ENCODE measurements at regions not wholly inside any gene's neighbourhood (a gene's known extent, or its start where the extent isn't known, plus 50 kb on each side); places are given as distances from the start of the nearest gene placed in this dataset.

DNA sequence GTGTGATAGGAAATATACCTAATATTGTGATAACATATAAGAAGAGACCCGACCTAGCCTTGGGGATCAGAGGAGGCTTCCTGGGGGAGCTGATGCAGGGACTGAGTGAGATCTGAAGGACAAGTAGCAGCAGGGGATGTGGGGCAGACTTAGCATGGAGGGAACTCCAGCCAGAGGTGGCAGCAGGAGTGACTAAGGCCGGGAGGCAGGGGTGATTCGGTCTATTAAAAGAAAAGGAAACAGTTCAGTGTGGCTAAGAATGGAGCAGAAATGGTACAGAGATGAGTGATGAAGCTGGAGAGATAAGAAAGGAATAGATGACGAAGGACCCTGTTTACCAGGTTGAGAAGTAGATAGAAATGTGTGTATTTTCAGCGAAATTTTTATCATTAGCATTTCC is 408.8 kb downstream of the ENC1 start:
- no peak overlapping the region for H3K4me3 ChIP-seq (ENCODE audit: low read depth in 1 of 5, low read length in 5 of 5)
- no peak overlapping the region for H3K9ac ChIP-seq (ENCODE audit: low read length in 5 of 5)
- H3K4me1 ChIP-seq (ENCODE audit: control insufficient read depth in 5 of 5, insufficient read depth in 5 of 5, low read length in 5 of 5), result no peaks in the 10 kb centered on the region
- H3K9me3 ChIP-seq (ENCODE audit: control insufficient read depth in 5 of 5, low read length in 5 of 5), result no peaks in the 10 kb centered on the region
- H3K27ac ChIP-seq (ENCODE audit: low read depth, low read length), result no peak overlapping the region
- no peaks in the 10 kb centered on the region for H3K27me3 ChIP-seq (ENCODE audit: control insufficient read depth in 5 of 5, insufficient read depth in 4 of 5, low read length in 5 of 5)
- H3K36me3 ChIP-seq (ENCODE audit: control insufficient read depth in 5 of 5, insufficient read depth in 5 of 5, low read length in 5 of 5), result no peaks in the 10 kb centered on the region

DNA sequence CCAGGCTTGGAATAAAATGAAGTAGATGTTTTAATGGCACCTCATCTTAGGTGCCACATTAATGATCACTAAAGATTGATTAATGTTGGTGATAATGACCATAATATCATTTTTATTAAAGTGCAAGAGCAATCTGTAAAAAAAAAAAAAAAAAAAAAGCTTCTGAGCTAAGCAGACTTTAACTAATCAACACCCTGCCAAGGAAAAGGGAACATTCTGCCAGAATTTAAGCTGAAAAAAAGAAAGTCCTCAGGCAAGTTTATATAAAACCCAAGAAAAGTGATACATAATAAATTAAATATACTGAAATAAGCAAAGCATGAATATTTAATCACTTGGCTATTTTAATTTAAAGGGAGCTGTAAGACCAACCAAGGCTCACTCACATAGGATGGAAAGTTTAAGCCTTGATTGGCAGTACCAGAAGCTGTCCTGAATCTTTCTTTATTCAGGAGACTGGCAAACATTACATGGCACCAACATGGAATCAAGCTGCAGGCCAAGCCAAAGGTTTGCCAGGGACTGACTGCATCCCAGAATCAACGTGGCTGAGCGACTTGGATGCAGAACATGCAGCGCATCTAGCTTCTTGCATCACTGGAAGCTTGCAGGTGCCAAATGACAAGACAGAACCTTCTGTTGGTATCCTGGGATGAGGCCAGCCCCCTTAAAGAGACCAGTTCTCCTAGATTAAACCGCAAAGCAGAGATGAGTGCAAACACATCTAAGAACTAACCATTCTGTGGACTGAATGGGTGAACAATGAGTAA is 413.6 kb downstream of the ENC1 start:
- Histone ChIP-seq H3K4me1 (ENCODE audit: control insufficient read depth in 5 of 5, insufficient read depth in 5 of 5, low read length in 5 of 5) (no peaks in the 10 kb centered on the region), H3K27me3 (ENCODE audit: control insufficient read depth in 5 of 5, insufficient read depth in 4 of 5, low read length in 5 of 5) (no peaks in the 10 kb centered on the region), H3K27ac (ENCODE audit: low read depth, low read length) (no peak overlapping the region), H3K4me3 (ENCODE audit: low read depth in 1 of 5, low read length in 5 of 5) (no peak overlapping the region), H3K9ac (ENCODE audit: low read length in 5 of 5) (no peak overlapping the region), H3K36me3 (ENCODE audit: control insufficient read depth in 5 of 5, insufficient read depth in 5 of 5, low read length in 5 of 5) (no peaks in the 10 kb centered on the region), H3K9me3 (ENCODE audit: control insufficient read depth in 5 of 5, low read length in 5 of 5) (peaks cover 0 to 4% (median 0%) of the 10 kb centered on the region in 5 donors)

DNA sequence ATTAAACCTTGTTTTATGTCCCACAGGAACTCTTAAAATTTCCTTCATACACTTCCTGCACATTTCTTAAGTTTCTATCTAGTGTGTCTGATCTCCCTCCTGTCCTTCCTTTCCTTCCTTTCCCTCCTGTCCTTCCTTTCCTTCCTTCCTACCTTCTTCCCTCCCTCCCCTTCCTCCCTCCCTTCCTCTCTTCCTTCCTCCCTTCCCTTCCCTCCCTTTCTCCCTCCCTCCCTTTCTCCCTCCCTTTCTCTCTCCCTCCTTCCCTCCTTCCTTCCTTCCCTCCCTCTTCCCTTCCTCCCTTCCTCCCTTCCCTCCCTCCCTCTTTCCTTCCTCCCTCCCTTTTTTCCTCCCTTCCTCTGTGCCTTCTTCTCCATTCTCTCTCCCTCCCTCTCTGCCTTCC is 414.9 kb downstream of the ENC1 start:
- H3K4me1 ChIP-seq (ENCODE audit: control insufficient read depth in 5 of 5, insufficient read depth in 5 of 5, low read length in 5 of 5), result no peaks in the 10 kb centered on the region
- H3K9ac ChIP-seq (ENCODE audit: low read length in 5 of 5), result no peak overlapping the region
- H3K4me3 ChIP-seq (ENCODE audit: low read depth in 1 of 5, low read length in 5 of 5), result no peak overlapping the region
- H3K36me3 ChIP-seq (ENCODE audit: control insufficient read depth in 5 of 5, insufficient read depth in 5 of 5, low read length in 5 of 5), result no peaks in the 10 kb centered on the region
- peaks cover 0 to 4% (median 0%) of the 10 kb centered on the region in 5 donors for H3K9me3 ChIP-seq (ENCODE audit: control insufficient read depth in 5 of 5, low read length in 5 of 5)
- H3K27ac ChIP-seq (ENCODE audit: low read depth, low read length), result no peak overlapping the region
- H3K27me3 ChIP-seq (ENCODE audit: control insufficient read depth in 5 of 5, insufficient read depth in 4 of 5, low read length in 5 of 5), result no peaks in the 10 kb centered on the region

DNA sequence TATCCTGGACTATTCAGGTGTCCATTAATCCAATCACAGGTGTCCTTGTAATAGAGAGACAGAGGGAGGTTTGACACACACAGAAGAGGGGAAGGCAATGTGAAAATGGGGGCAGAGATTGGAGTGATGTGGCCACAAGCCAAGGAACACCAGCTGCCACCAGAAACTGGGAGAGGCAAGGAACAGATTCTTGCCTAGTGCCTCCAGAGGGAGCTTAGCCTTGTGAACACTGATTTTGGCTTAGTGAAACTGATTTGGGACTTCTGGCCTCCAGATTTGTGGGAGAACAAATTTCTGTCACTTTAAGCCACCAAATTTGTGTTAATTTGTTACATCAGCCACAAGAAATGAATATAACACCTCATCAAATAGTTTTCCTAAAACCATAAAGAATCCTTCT is 416.2 kb downstream of the ENC1 start:
- no peak overlapping the region for H3K27ac ChIP-seq (ENCODE audit: low read depth, low read length)
- H3K9me3 ChIP-seq (ENCODE audit: control insufficient read depth in 5 of 5, low read length in 5 of 5), result peaks cover 0 to 4% (median 0%) of the 10 kb centered on the region in 5 donors
- no peaks in the 10 kb centered on the region for H3K36me3 ChIP-seq (ENCODE audit: control insufficient read depth in 5 of 5, insufficient read depth in 5 of 5, low read length in 5 of 5)
- no peaks in the 10 kb centered on the region for H3K27me3 ChIP-seq (ENCODE audit: control insufficient read depth in 5 of 5, insufficient read depth in 4 of 5, low read length in 5 of 5)
- H3K4me1 ChIP-seq (ENCODE audit: control insufficient read depth in 5 of 5, insufficient read depth in 5 of 5, low read length in 5 of 5), result no peaks in the 10 kb centered on the region
- H3K4me3 ChIP-seq (ENCODE audit: low read depth in 1 of 5, low read length in 5 of 5), result no peak overlapping the region
- no peak overlapping the region for H3K9ac ChIP-seq (ENCODE audit: low read length in 5 of 5)

DNA sequence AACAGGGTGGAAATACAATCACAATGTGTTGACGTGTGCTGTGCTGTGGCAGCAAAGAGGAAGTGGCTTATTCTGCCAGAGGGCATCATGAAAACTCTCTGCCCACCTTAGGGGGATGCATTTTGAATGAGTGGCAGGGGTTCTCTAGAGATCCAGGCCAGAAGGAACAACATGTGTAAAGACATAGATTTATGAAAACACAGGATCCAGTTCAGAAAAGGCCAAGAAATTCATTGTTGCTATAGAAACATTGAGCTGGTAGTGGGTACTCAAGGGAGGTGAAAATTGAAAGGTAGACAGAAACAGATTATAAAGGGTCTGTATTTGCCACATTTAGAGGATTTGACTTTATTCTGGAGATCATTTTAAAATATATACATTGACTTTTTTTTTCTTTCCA is 417.7 kb downstream of the ENC1 start:
- H3K27me3 ChIP-seq (ENCODE audit: control insufficient read depth in 5 of 5, insufficient read depth in 4 of 5, low read length in 5 of 5), result no peaks in the 10 kb centered on the region
- H3K36me3 ChIP-seq (ENCODE audit: control insufficient read depth in 5 of 5, insufficient read depth in 5 of 5, low read length in 5 of 5), result no peaks in the 10 kb centered on the region

DNA sequence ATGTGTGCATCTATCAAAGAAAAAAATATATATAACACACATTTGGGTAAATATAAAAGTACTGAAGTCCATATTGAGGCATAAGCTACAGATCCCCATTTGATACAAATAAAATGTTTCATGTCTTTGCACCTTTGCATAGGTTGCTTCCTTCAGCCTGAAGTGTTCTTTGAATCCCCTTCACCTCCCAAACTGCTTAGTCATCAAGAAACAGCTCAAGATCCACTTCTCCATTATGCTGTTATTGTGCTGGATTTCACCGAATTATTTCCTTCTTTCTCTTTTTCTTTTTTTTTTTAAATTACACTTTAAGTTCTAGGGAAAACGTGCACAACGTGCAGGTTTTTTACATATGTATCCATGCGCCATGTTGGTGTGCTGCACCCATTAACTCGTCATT is 419.1 kb downstream of the ENC1 start:
- H3K27ac ChIP-seq (ENCODE audit: low read depth, low read length), result no peak overlapping the region
- H3K4me1 ChIP-seq (ENCODE audit: control insufficient read depth in 5 of 5, insufficient read depth in 5 of 5, low read length in 5 of 5), result no peaks in the 10 kb centered on the region
- H3K4me3 ChIP-seq (ENCODE audit: low read depth in 1 of 5, low read length in 5 of 5), result no peak overlapping the region
- H3K27me3 ChIP-seq (ENCODE audit: control insufficient read depth in 5 of 5, insufficient read depth in 4 of 5, low read length in 5 of 5), result no peaks in the 10 kb centered on the region
- H3K9me3 ChIP-seq (ENCODE audit: control insufficient read depth in 5 of 5, low read length in 5 of 5), result peaks cover 0 to 4% (median 0%) of the 10 kb centered on the region in 5 donors
- H3K9ac ChIP-seq (ENCODE audit: low read length in 5 of 5), result no peak overlapping the region
- H3K36me3 ChIP-seq (ENCODE audit: control insufficient read depth in 5 of 5, insufficient read depth in 5 of 5, low read length in 5 of 5), result no peaks in the 10 kb centered on the region

More for the DNA sequence above, 417.7 kb downstream of the ENC1 start:
- peaks cover 0 to 4% (median 0%) of the 10 kb centered on the region in 5 donors for H3K9me3 ChIP-seq (ENCODE audit: control insufficient read depth in 5 of 5, low read length in 5 of 5)
- no peaks in the 10 kb centered on the region for H3K4me1 ChIP-seq (ENCODE audit: control insufficient read depth in 5 of 5, insufficient read depth in 5 of 5, low read length in 5 of 5)
- H3K4me3 ChIP-seq (ENCODE audit: low read depth in 1 of 5, low read length in 5 of 5), result no peak overlapping the region
- H3K9ac ChIP-seq (ENCODE audit: low read length in 5 of 5), result no peak overlapping the region
- H3K27ac ChIP-seq (ENCODE audit: low read depth, low read length), result no peak overlapping the region

DNA sequence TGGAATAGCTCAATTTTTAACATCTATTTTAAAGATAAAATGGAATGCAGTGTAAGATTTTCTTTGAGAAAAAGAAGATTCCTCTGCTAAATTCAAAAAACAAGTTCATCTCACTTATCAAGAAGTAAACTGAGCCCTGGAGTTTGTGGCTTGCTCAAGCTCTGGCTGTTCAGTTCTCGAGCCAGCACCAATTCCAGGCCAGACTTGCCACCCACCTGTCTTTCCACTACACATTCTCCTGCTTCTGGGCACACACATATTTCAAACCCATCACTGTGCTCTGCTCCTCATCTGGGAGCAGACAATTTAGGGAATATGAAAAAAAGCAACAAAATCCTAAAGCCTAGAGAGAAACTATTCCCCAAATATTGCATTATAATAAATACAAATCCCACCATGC is 424.5 kb downstream of the ENC1 start:
- H3K27ac ChIP-seq (ENCODE audit: low read depth, low read length), result no peak overlapping the region
- H3K4me3 ChIP-seq (ENCODE audit: low read depth in 1 of 5, low read length in 5 of 5), result no peak overlapping the region
- no peak overlapping the region for H3K9ac ChIP-seq (ENCODE audit: low read length in 5 of 5)
- no peaks in the 10 kb centered on the region for H3K4me1 ChIP-seq (ENCODE audit: control insufficient read depth in 5 of 5, insufficient read depth in 5 of 5, low read length in 5 of 5)
- H3K27me3 ChIP-seq (ENCODE audit: control insufficient read depth in 5 of 5, insufficient read depth in 4 of 5, low read length in 5 of 5), result no peaks in the 10 kb centered on the region
- no peaks in the 10 kb centered on the region for H3K36me3 ChIP-seq (ENCODE audit: control insufficient read depth in 5 of 5, insufficient read depth in 5 of 5, low read length in 5 of 5)
- H3K9me3 ChIP-seq (ENCODE audit: control insufficient read depth in 5 of 5, low read length in 5 of 5), result no peaks in the 10 kb centered on the region

DNA sequence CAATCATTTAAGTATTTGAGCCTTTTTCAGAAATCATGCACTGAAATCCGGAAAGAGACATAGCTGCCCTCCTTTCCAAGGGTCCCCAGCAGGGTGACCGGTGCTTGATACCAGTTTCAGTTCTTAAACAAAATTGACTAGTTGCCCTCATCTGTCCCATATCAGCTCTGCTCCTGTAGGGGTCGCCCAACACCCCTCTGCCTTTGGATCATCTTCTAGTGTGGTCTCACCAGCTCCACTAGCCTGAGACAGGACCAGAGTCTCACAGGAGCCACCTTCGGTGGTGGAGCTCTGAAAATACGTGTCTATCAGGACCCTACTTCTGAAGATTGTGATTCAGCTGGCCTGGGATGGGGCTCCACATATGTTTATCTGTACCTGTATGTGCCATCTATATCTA is 428.2 kb downstream of the ENC1 start:
- H3K27me3 ChIP-seq (ENCODE audit: control insufficient read depth in 5 of 5, insufficient read depth in 4 of 5, low read length in 5 of 5), result no peaks in the 10 kb centered on the region
- H3K9me3 ChIP-seq (ENCODE audit: control insufficient read depth in 5 of 5, low read length in 5 of 5), result no peaks in the 10 kb centered on the region
- no peaks in the 10 kb centered on the region for H3K4me1 ChIP-seq (ENCODE audit: control insufficient read depth in 5 of 5, insufficient read depth in 5 of 5, low read length in 5 of 5)
- H3K4me3 ChIP-seq (ENCODE audit: low read depth in 1 of 5, low read length in 5 of 5), result no peak overlapping the region
- no peak overlapping the region for H3K27ac ChIP-seq (ENCODE audit: low read depth, low read length)
- no peak overlapping the region for H3K9ac ChIP-seq (ENCODE audit: low read length in 5 of 5)
- no peaks in the 10 kb centered on the region for H3K36me3 ChIP-seq (ENCODE audit: control insufficient read depth in 5 of 5, insufficient read depth in 5 of 5, low read length in 5 of 5)

DNA sequence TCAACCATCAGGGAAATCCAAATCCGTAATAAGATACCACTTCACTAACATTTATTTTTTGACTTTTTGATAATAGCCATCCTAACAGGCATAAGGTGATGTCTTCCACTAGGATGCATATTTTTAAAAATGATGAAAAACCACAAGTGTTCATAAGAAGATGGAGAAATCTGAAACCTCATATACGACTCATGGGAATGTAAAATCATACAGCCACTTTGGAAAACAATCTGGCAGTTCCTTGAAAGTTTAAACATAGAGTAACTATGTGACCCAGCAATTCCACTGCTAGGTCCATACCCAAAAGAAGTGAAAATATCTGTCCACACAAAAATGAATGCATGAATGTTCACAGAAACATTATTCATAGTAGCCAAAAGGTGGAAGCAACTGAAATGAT is 431.0 kb downstream of the ENC1 start:
- Histone ChIP-seq H3K4me1 (ENCODE audit: control insufficient read depth in 5 of 5, insufficient read depth in 5 of 5, low read length in 5 of 5) (peaks cover 0 to 13% (median 11%) of the 10 kb centered on the region in 5 donors), H3K27me3 (ENCODE audit: control insufficient read depth in 5 of 5, insufficient read depth in 4 of 5, low read length in 5 of 5) (no peaks in the 10 kb centered on the region), H3K9ac (ENCODE audit: low read length in 5 of 5) (no peak overlapping the region), H3K27ac (ENCODE audit: low read depth, low read length) (no peak overlapping the region), H3K9me3 (ENCODE audit: control insufficient read depth in 5 of 5, low read length in 5 of 5) (no peaks in the 10 kb centered on the region), H3K4me3 (ENCODE audit: low read depth in 1 of 5, low read length in 5 of 5) (no peak overlapping the region), H3K36me3 (ENCODE audit: control insufficient read depth in 5 of 5, insufficient read depth in 5 of 5, low read length in 5 of 5) (no peaks in the 10 kb centered on the region)

DNA sequence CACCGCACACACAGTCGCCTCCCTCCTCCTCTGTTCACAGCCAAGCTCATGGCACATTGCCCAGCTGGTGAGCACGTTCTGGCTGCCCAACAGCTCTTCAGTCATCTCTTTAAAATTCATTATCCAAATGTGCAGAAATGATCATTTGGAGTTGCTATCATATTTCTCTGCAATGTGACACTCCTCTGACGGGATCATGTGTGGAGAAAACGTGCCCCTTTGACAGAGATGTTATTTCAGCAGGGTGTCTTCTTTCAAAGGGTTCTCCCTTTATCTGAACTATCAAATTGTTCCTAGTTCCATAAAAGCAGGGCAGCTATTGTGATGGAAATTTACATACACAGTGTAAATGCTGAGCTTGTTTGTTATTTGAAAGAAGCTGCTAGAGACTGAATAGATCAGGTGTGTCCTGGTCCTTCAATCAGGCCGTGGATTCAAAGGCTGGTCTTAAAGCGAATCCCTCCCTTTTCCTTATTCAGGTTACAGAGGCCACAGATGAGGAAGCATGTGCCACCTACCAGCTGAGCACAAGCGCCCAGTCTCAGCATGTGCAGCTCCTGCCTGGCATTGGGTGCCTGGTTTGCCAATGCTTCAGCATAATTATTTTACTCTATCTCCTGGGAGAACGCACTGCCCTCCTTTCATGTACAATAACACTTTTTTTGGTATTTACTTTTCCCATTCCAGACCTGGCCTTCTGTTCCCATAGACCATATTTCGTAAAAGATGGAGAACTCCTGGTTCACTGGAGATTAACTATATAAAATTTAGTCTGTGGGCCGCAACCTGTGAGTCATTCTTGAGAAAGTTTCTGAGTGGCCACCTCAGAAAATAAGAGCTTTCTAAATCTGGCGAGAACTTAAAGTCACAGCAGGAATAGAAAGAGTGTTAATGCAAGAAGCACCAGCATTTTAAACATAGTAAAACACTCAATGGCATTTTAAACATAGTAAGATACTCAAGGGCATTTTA is 433.7 kb downstream of the ENC1 start:
- Histone ChIP-seq H3K27me3 (ENCODE audit: control insufficient read depth in 5 of 5, insufficient read depth in 4 of 5, low read length in 5 of 5) (no peaks in the 10 kb centered on the region), H3K27ac (ENCODE audit: low read depth, low read length) (no peak overlapping the region), H3K9ac (ENCODE audit: low read length in 5 of 5) (no peak overlapping the region), H3K36me3 (ENCODE audit: control insufficient read depth in 5 of 5, insufficient read depth in 5 of 5, low read length in 5 of 5) (no peaks in the 10 kb centered on the region), H3K4me1 (ENCODE audit: control insufficient read depth in 5 of 5, insufficient read depth in 5 of 5, low read length in 5 of 5) (peaks cover 0 to 13% (median 11%) of the 10 kb centered on the region in 5 donors), H3K9me3 (ENCODE audit: control insufficient read depth in 5 of 5, low read length in 5 of 5) (no peaks in the 10 kb centered on the region), H3K4me3 (ENCODE audit: low read depth in 1 of 5, low read length in 5 of 5) (no peak overlapping the region)

Data from subcutaneous abdominal adipose tissue (tissue), 5 donors.